Tibial nerve (tissue), 4 donors: ENCODE measurements at regions not wholly inside any gene's neighbourhood (a gene's known extent, or its start where the extent isn't known, plus 50 kb on each side); places are given as distances from the start of the nearest gene placed in this dataset.
A peak's percentile ranks its signal among the peaks of the same experiment; 100 is the strongest.
"Not testable (repeated sequence)": the region's sequence is repeated elsewhere in the genome, so short reads cannot be mapped to it uniquely, and the experiment has no call there.

Experiments
- DNase-seq, 2 donors: peaks; one replicate each; pipeline ENCODE4 v3.0.0-alpha.2; 2019; ENCODE audit warnings: low spot score in 2 of 2
- H3K27ac ChIP-seq, 4 donors: fragments of 200-600 bp; sonication (generic) in 3 of 4; one replicate each; pipeline ENCODE4 v1.5.1; 2017 to 2019; ENCODE audit warnings: mild to moderate bottlenecking in 1 of 4
- H3K27me3 ChIP-seq, 2 donors: fragments of 200-600 bp; sonication (generic) in 1 of 2; one replicate each; pipeline versions ENCODE4 v1.5.1 to v1.6.0; 2017 to 2019
- H3K36me3 ChIP-seq, 3 donors: fragments of 200-600 bp; sonication (generic); one replicate each; pipeline ENCODE4 v1.5.1; 2018 to 2019
- H3K4me1 ChIP-seq, 4 donors: fragments of 200-600 bp; sonication (generic) in 3 of 4; one replicate each; pipeline ENCODE4 v1.5.1; 2017 to 2019
- H3K4me3 ChIP-seq, 4 donors: fragments of 200-600 bp; sonication (generic) in 3 of 4; one replicate each; pipeline ENCODE4 v1.5.1; 2017 to 2019; ENCODE audit warnings: mild to moderate bottlenecking in 1 of 4, moderate library complexity in 1 of 4
- H3K9me3 ChIP-seq, 4 donors: fragments of 200-600 bp; sonication (generic) in 3 of 4; one replicate each; pipeline ENCODE4 v1.5.1; 2017 to 2019
- EP300 ChIP-seq, 2 donors: sonication (generic); formaldehyde crosslinking; IDR thresholded peaks; one replicate each; pipeline ENCODE4 v1.6.1; 2017; ENCODE audit warnings: antibody characterized with exemption in 2 of 2, mild to moderate bottlenecking in 1 of 2
- POLR2A ChIP-seq, 2 donors: fragments of 450-650 bp; IDR thresholded peaks; one replicate each; pipeline ENCODE4 v1.6.1; 2017; ENCODE audit warnings: antibody characterized with exemption in 2 of 2, mild to moderate bottlenecking in 2 of 2, moderate library complexity in 2 of 2
- WGBS, 2 donors: methylation state at CpG; one replicate each; pipeline ENCODE4 v1.1.5; 2018; 5-methylcytosine and 5-hydroxymethylcytosine counted together
- TF ChIP-seq, protein P1 (sequence below), 5 experiments: fragments of 200-600 bp in 3 of 5; fragments of 450-650 bp in 2 of 5; sonication (generic) in 3 of 5; IDR thresholded peaks; one replicate each; pipeline ENCODE4 v1.5.1; 2016 to 2019; ENCODE audit warnings: antibody characterized with exemption in 5 of 5, mild to moderate bottlenecking in 3 of 5, moderate library complexity in 2 of 5

- peak overlapping the region in 2 of 4 donors; percentile 29 to 46 for H3K27ac ChIP-seq
- peaks cover 0 to 30% of the 10 kb centered on the region in 2 donors for H3K27me3 ChIP-seq
- H3K36me3 ChIP-seq: no peaks in the 10 kb centered on the region
- no peaks in the 10 kb centered on the region for H3K9me3 ChIP-seq
- TF ChIP-seq, protein P1, sequence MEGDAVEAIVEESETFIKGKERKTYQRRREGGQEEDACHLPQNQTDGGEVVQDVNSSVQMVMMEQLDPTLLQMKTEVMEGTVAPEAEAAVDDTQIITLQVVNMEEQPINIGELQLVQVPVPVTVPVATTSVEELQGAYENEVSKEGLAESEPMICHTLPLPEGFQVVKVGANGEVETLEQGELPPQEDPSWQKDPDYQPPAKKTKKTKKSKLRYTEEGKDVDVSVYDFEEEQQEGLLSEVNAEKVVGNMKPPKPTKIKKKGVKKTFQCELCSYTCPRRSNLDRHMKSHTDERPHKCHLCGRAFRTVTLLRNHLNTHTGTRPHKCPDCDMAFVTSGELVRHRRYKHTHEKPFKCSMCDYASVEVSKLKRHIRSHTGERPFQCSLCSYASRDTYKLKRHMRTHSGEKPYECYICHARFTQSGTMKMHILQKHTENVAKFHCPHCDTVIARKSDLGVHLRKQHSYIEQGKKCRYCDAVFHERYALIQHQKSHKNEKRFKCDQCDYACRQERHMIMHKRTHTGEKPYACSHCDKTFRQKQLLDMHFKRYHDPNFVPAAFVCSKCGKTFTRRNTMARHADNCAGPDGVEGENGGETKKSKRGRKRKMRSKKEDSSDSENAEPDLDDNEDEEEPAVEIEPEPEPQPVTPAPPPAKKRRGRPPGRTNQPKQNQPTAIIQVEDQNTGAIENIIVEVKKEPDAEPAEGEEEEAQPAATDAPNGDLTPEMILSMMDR (IDR thresholded peaks at IDR 0.05): peak; percentile 40 to 73 (median 61)
- TF ChIP-seq POLR2A (IDR thresholded peaks at IDR 0.05): no peak
- TF ChIP-seq EP300 (IDR thresholded peaks at IDR 0.05): peak in 1 of 2 donors; percentile 29
- no peak for DNase-seq
- 17 to 22% methylated on average over 15 to 16 of the region's 16 CpGs for WGBS, 2 donors
- H3K4me3 ChIP-seq: no peak overlapping the region
- peaks cover 0 to 18% (median 7%) of the 10 kb centered on the region in 4 donors for H3K4me1 ChIP-seq
These were observed 98.2 kb upstream of the PRKX start for GRCh38 chrX:3811331-3812311.

DNA sequence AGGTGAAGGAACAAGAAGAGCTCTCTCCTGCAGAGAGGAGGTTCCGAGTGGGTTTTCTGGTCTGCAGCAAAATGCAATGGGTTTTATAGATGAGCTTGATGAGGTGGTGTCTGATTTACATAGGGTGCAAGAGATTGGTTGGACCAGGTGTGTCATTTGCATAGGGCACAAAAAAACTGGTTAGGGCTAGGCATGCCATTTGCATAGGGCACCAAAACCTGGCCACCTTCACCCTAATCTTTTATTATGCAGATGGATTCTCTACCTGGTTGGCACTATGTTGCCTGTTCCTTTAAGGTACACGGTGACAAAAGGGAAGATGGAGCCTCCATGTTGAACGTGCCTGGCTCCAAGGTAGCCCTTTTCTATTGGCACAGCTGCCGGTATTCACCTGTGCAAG, 94.5 kb upstream of the PRKX start:
- no peak overlapping the region for H3K4me3 ChIP-seq
- no peak overlapping the region for H3K27ac ChIP-seq
- TF ChIP-seq, protein P1 (IDR thresholded peaks at IDR 0.05): no peak
- TF ChIP-seq EP300 (IDR thresholded peaks at IDR 0.05): no peak
- TF ChIP-seq POLR2A (IDR thresholded peaks at IDR 0.05): no peak
- H3K27me3 ChIP-seq: peaks cover 0 to 39% of the 10 kb centered on the region in 2 donors
- DNase-seq: no peak
- 51 to 56% methylated on average over 4 of the region's 4 CpGs for WGBS, 2 donors
- H3K9me3 ChIP-seq: no peaks in the 10 kb centered on the region
- H3K36me3 ChIP-seq: no peaks in the 10 kb centered on the region
- H3K4me1 ChIP-seq: peaks cover 0 to 4% (median 0%) of the 10 kb centered on the region in 4 donors

GRCh38 chrX:3806630-3807029, 93.2 kb upstream of the PRKX start:
- WGBS, 2 donors: 21 to 28% methylated on average over 7 to 10 of the region's 10 CpGs
- H3K4me3 ChIP-seq: no peak overlapping the region
- no peak overlapping the region for H3K27ac ChIP-seq
- H3K27me3 ChIP-seq: peaks cover 0 to 39% of the 10 kb centered on the region in 2 donors
- H3K9me3 ChIP-seq: no peaks in the 10 kb centered on the region
- H3K36me3 ChIP-seq: no peaks in the 10 kb centered on the region
- TF ChIP-seq EP300 (IDR thresholded peaks at IDR 0.05) (no peak), POLR2A (IDR thresholded peaks at IDR 0.05) (no peak)
- TF ChIP-seq, protein P1 (IDR thresholded peaks at IDR 0.05): no peak
- DNase-seq: no peak
- peaks cover 0 to 3% (median 0%) of the 10 kb centered on the region in 4 donors for H3K4me1 ChIP-seq

DNA sequence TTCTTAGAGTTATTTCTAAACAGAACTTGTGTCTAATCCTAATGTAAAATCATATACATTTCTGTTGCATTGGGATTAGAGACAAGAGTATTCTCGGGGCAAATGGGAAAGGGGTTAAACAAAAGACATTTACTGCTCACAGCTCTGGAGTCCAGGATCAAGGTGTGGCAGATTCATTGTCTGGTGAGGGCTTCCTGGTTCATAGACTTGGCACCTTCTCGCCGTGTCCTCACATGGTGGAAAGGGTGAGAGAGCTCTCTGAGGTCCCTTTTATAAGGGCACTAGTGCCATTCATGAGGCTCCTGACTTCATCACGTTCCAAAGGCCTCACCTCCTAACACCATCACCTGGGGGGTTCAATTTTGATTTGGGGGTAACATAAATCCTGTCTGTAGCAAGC, 90.3 kb upstream of the PRKX start:
- no peak overlapping the region for H3K27ac ChIP-seq
- H3K27me3 ChIP-seq: peaks cover 0 to 30% of the 10 kb centered on the region in 2 donors
- H3K4me3 ChIP-seq: no peak overlapping the region
- no peaks in the 10 kb centered on the region for H3K36me3 ChIP-seq
- 62 to 78% methylated on average over 4 of the region's 4 CpGs for WGBS, 2 donors
- no peak for DNase-seq
- H3K4me1 ChIP-seq: no peaks in the 10 kb centered on the region
- no peaks in the 10 kb centered on the region for H3K9me3 ChIP-seq
- TF ChIP-seq EP300 (IDR thresholded peaks at IDR 0.05) (no peak), POLR2A (IDR thresholded peaks at IDR 0.05) (no peak)
- TF ChIP-seq, protein P1 (IDR thresholded peaks at IDR 0.05): no peak

DNA sequence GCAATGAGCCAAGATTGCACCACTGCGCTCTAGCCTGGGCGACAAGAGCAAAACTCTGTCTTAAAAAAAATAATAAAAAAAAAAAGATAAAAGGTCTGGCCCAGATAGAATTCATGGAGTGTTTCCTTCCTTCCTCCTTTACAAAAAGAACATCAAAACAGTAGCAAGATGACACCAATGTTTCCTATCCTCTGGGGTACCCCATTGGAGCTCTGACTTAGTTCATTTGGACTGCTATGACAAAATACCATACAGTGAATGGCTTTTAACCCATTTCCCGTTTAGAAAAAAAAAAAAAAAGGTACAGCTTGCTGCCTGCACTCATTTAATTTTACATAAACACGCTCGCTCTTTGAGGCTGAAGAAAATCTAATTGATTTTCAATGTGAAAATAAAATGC, 89.9 kb upstream of the PRKX start:
- Histone ChIP-seq H3K27me3 (peaks cover 0 to 26% of the 10 kb centered on the region in 2 donors), H3K9me3 (no peaks in the 10 kb centered on the region), H3K4me3 (no peak overlapping the region), H3K36me3 (no peaks in the 10 kb centered on the region), H3K27ac (no peak overlapping the region), H3K4me1 (no peaks in the 10 kb centered on the region)
- TF ChIP-seq POLR2A (IDR thresholded peaks at IDR 0.05) (no peak), EP300 (IDR thresholded peaks at IDR 0.05) (no peak)
- TF ChIP-seq, protein P1 (IDR thresholded peaks at IDR 0.05): no peak
- WGBS, 2 donors: 78 to 82% methylated on average over 5 of the region's 5 CpGs
- no peak for DNase-seq

DNA sequence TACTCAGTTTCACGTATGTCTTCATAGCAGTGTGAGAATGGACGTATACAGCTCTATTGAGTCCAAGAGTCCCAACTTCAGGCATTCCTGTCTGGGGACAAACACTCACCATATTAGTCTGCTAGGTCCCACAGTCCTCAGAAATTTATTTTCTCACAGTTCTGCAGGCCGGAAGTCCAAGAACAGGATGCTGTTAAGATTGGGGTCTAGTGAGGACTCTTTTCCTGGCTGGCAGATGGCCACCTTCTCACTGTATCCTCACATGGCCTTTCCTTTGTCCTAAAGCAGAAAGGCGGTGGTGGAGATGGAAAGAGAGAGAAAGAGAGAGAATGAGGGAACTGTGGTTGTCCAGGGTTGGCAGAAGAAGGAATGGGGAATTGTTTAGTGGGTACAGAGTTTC, 82.0 kb upstream of the PRKX start:
- not testable (repeated sequence) for H3K27ac ChIP-seq, H3K36me3 ChIP-seq, DNase-seq, H3K4me3 ChIP-seq, H3K9me3 ChIP-seq, H3K27me3 ChIP-seq, H3K4me1 ChIP-seq
- 57 to 74% methylated on average over 4 of the region's 4 CpGs for WGBS, 2 donors
